Coronary artery (tissue), 2 donors: ENCODE measurements at regions not wholly inside any gene's neighbourhood (a gene's known extent, or its start where the extent isn't known, plus 50 kb on each side); places are given as distances from the start of the nearest gene placed in this dataset.

Experiments used
- DNase-seq: peaks from one replicate; pipeline ENCODE4 v3.0.0-alpha.2; 2017; ENCODE audit warnings: low spot score
- H3K27ac ChIP-seq, 2 donors: fragments of 200-600 bp; sonication (generic); one replicate each; pipeline ENCODE4 v1.5.1; 2016 to 2019
- H3K4me3 ChIP-seq: fragments of 200-600 bp; sonication (generic); 2 replicates; pipeline ENCODE4 v1.5.1; 2016; ENCODE audit warnings: mild to moderate bottlenecking, moderate library complexity
- TF ChIP-seq, protein P1 (sequence below): fragments of 200-600 bp; sonication (generic); IDR thresholded peaks from one replicate; pipeline ENCODE4 v1.5.1; 2019; ENCODE audit warnings: antibody characterized with exemption

DNA sequence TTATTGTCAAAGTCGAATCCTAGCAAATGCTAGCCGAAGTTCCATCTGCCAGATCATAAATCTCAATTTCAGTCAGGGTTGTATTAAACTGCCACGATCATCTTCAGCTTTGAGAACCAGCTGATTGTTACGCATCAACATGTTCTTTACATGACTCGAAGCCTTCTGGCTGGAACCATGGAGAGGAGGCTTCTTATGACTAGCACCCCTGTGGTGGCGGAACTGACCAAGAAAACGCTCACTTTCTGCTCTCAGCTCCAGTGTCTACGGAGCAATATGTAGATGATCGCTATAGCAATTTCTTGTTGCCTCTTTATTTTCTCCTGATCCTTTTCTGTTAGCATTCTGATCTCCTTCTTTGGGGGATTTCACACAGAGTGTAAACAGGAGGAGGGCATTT lies 479.4 kb upstream of the SLC35B3 start:
- Histone ChIP-seq H3K4me3 (no peak overlapping the region), H3K27ac (no peak overlapping the region)
- TF ChIP-seq, protein P1, sequence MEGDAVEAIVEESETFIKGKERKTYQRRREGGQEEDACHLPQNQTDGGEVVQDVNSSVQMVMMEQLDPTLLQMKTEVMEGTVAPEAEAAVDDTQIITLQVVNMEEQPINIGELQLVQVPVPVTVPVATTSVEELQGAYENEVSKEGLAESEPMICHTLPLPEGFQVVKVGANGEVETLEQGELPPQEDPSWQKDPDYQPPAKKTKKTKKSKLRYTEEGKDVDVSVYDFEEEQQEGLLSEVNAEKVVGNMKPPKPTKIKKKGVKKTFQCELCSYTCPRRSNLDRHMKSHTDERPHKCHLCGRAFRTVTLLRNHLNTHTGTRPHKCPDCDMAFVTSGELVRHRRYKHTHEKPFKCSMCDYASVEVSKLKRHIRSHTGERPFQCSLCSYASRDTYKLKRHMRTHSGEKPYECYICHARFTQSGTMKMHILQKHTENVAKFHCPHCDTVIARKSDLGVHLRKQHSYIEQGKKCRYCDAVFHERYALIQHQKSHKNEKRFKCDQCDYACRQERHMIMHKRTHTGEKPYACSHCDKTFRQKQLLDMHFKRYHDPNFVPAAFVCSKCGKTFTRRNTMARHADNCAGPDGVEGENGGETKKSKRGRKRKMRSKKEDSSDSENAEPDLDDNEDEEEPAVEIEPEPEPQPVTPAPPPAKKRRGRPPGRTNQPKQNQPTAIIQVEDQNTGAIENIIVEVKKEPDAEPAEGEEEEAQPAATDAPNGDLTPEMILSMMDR: no peak
- DNase-seq: no peak

- TF ChIP-seq, protein P1: no peak
- Histone ChIP-seq H3K27ac (no peak overlapping the region), H3K4me3 (no peak overlapping the region)
- DNase-seq: no peak
Observed at GRCh38 chr6:8908638-8909037, 473.3 kb upstream of the SLC35B3 start.

DNA sequence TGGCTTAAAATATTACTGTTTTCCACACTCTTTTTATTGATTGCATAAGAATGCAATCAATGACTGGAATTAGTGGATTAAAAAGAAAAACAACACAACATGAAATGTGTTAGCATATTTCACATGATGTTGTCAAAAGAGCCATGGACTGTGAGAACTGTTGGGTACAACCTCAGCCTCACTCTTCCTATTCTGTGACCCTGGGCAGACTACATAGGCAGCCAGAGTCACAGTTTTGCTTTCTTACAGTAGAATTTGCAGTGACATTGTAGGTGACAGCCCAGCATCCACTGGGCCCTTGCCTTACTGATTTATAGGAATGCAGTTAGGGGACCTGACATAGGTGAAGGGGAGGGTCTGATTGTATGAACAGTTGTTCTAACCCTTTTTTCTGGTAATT lies 471.4 kb upstream of the SLC35B3 start:
- TF ChIP-seq, protein P1: no peak
- DNase-seq: no peak
- Histone ChIP-seq H3K27ac (no peak overlapping the region), H3K4me3 (no peak overlapping the region)

- Histone ChIP-seq H3K4me3 (no peak overlapping the region), H3K27ac (no peak overlapping the region)
- no peak for DNase-seq
- TF ChIP-seq, protein P1: no peak
Observed at GRCh38 chr6:8905757-8906156, 470.4 kb upstream of the SLC35B3 start.

DNA sequence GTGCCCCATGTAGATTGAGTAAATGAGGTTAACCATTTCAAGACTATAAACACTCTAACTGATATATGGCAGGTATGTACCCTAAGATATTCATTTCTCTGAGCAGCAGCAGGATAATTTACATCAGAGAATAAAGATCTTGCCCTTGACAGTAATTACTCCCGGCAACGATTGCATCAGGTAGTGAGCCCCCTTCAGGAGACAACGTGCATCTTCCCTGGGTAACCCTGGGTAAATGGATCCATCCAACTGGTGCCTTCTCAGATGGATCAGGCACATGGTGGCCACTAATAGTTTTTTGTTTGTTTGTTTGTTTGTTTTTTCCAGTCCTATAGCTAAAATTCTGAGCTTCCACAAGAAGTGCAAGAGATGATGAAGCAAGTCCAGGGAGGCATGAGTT lies 469.4 kb upstream of the SLC35B3 start:
- H3K4me3 ChIP-seq: no peak overlapping the region
- TF ChIP-seq, protein P1: no peak
- no peak overlapping the region for H3K27ac ChIP-seq
- DNase-seq: no peak

- Histone ChIP-seq H3K27ac (no peak overlapping the region), H3K4me3 (no peak overlapping the region)
- TF ChIP-seq, protein P1: no peak
- no peak for DNase-seq
Observed at GRCh38 chr6:8900056-8900455, 464.7 kb upstream of the SLC35B3 start.

DNA sequence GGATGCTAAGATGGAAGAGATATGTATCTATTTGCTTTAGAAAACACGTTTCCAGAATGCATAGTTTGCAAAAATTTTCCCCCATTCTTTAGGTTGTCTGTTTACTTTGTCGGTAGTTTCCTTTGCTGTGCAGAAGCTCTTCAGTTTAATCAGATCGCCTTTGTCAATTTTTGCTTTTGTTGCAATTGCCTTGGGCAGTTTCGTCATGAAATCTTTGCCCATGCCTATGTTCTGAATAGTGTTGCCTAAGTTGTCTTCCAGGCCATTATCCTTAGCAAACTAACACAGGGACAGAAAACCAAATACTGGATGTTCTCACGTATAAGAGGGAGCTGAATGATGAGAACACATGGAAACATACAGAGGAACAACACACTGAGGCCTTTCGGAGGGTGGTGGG lies 454.2 kb upstream of the SLC35B3 start:
- H3K27ac ChIP-seq: no peak overlapping the region
- TF ChIP-seq, protein P1: no peak
- DNase-seq: no peak
- no peak overlapping the region for H3K4me3 ChIP-seq
